CD14-positive monocyte (primary cell): ENCODE measurements at regions not wholly inside any gene's neighbourhood (a gene's known extent, or its start where the extent isn't known, plus 50 kb on each side); places are given as distances from the start of the nearest gene placed in this dataset.

Experiments used
- DNase-seq, 3 donors: peaks; one replicate each; pipeline ENCODE4 v3.0.0-alpha.2; 2011 to 2022
- H2AFZ ChIP-seq: 2 replicates; pipeline ENCODE4 v1.6.0; 2012; ENCODE audit warnings: mild to moderate bottlenecking, low read depth, low read length, inconsistent platforms; ENCODE audit not compliant: insufficient read depth, poor library complexity, severe bottlenecking
- H3K27ac ChIP-seq, 2 donors: 1 replicate in 1 of 2; 2 replicates in 1 of 2; pipeline ENCODE4 v1.5.1; 2012 to 2013; ENCODE audit warnings: low read length in 2 of 2, control low read depth in 1 of 2, inconsistent platforms in 1 of 2, low read depth in 1 of 2, mild to moderate bottlenecking in 1 of 2
- H3K27me3 ChIP-seq, 2 donors: one replicate each; pipeline versions ENCODE4 v1.6.0 to v1.6.1; 2011 to 2013; ENCODE audit warnings: low read length in 2 of 2; ENCODE audit not compliant: control insufficient read depth in 2 of 2, insufficient read depth in 2 of 2
- H3K36me3 ChIP-seq, 2 donors: replicated peaks in 1 of 2; 1 replicate in 1 of 2; 2 replicates in 1 of 2; pipeline versions ENCODE4 v1.5.1 to v1.6.1; 2012 to 2013; ENCODE audit warnings: low read length in 2 of 2, control low read depth in 1 of 2, inconsistent platforms in 1 of 2, mild to moderate bottlenecking in 1 of 2; ENCODE audit not compliant: insufficient read depth in 2 of 2, control insufficient read depth in 1 of 2
- H3K4me1 ChIP-seq, 2 donors: 1 replicate in 1 of 2; 2 replicates in 1 of 2; pipeline versions ENCODE4 v1.5.1 to v1.6.1; 2012 to 2013; ENCODE audit warnings: low read length in 2 of 2, control low read depth in 1 of 2, inconsistent platforms in 1 of 2, mild to moderate bottlenecking in 1 of 2, moderate library complexity in 1 of 2; ENCODE audit not compliant: insufficient read depth in 2 of 2, control insufficient read depth in 1 of 2
- H3K4me2 ChIP-seq: replicated peaks from 2 replicates; pipeline ENCODE3; 2012; ENCODE audit warnings: low read length, moderate library complexity, mild to moderate bottlenecking; ENCODE audit not compliant: poor library complexity, severe bottlenecking; ENCODE audit errors: extremely low read depth
- H3K4me3 ChIP-seq, 3 experiments: fragments of 200-600 bp in 1 of 3; sonication (generic) in 1 of 3; replicated peaks in 1 of 3; 1 replicate in 2 of 3; 2 replicates in 1 of 3; pipeline ENCODE4 v1.5.1; 2011 to 2013; ENCODE audit warnings: low read length in 3 of 3, mild to moderate bottlenecking in 3 of 3, control low read depth in 2 of 3, low read depth in 2 of 3, inconsistent platforms in 1 of 3, moderate library complexity in 1 of 3
- H3K79me2 ChIP-seq: 2 replicates; pipeline ENCODE4 v1.6.0; 2012; ENCODE audit warnings: mild to moderate bottlenecking, control low read depth, inconsistent platforms, low read length, moderate library complexity; ENCODE audit not compliant: insufficient read depth
- H3K9ac ChIP-seq: 2 replicates; pipeline ENCODE4 v1.6.0; 2017; ENCODE audit warnings: low read length, mild to moderate bottlenecking; ENCODE audit not compliant: insufficient read depth, poor library complexity, severe bottlenecking
- H3K9me3 ChIP-seq, 2 donors: replicated peaks in 1 of 2; 1 replicate in 1 of 2; 2 replicates in 1 of 2; pipeline versions ENCODE4 v1.5.1 to v1.6.1; 2012 to 2013; ENCODE audit warnings: low read length in 2 of 2, control low read depth in 1 of 2; ENCODE audit not compliant: control insufficient read depth in 1 of 2, insufficient read depth in 1 of 2
- H4K20me1 ChIP-seq: 2 replicates; pipeline ENCODE4 v1.6.0; 2012; ENCODE audit warnings: mild to moderate bottlenecking, low read length, control low read depth, moderate library complexity; ENCODE audit not compliant: insufficient read depth
- H3K27ac Mint-ChIP-seq, 7 donors: one replicate each; pipeline ENCODE4 v1.8.0; 2020; ENCODE audit warnings: mild to moderate bottlenecking in 7 of 7, mixed read lengths in 7 of 7, moderate library complexity in 6 of 7, inconsistent platforms in 2 of 7
- H3K27me3 Mint-ChIP-seq, 3 donors: one replicate each; pipeline ENCODE4 v1.8.0; 2021 to 2022; ENCODE audit warnings: low read depth in 3 of 3, mild to moderate bottlenecking in 3 of 3, mixed read lengths in 3 of 3, moderate library complexity in 3 of 3, inconsistent platforms in 1 of 3
- H3K36me3 Mint-ChIP-seq, 2 donors: one replicate each; pipeline ENCODE4 v1.8.0; 2020; ENCODE audit warnings: mixed read lengths in 2 of 2, inconsistent platforms in 1 of 2, mild to moderate bottlenecking in 1 of 2
- H3K4me1 Mint-ChIP-seq: one replicate; pipeline ENCODE4 v1.8.0; 2020; ENCODE audit warnings: mild to moderate bottlenecking, mixed read lengths
- H3K4me3 Mint-ChIP-seq, 2 donors: one replicate each; pipeline ENCODE4 v1.8.0; 2020; ENCODE audit warnings: mild to moderate bottlenecking in 2 of 2, mixed read lengths in 2 of 2, moderate library complexity in 1 of 2
- H3K9me3 Mint-ChIP-seq, 7 donors: one replicate each; pipeline ENCODE4 v1.8.0; 2020 to 2022; ENCODE audit warnings: mixed read lengths in 7 of 7, mild to moderate bottlenecking in 6 of 7, moderate library complexity in 6 of 7, inconsistent platforms in 2 of 7
- WGBS: methylation state at CpG from one replicate; pipeline ENCODE4 v1.1.5; 2013; ENCODE audit warnings: missing lambda C conversion rate; ENCODE audit not compliant: insufficient coverage; 5-methylcytosine and 5-hydroxymethylcytosine counted together
- intact Hi-C, 2 donors: fragments of 100-400 bp; cut with micrococcal nuclease; formaldehyde crosslinking; loops; one replicate each; pipeline versions ENCODE4 v1.15.0 to v1.15.1; 2023
- TF ChIP-seq, protein P1 (sequence below): fragments of 200-600 bp; IDR thresholded peaks from one replicate; pipeline ENCODE4 v1.8.0; 2022; ENCODE audit warnings: antibody characterized with exemption, mild to moderate bottlenecking

DNA sequence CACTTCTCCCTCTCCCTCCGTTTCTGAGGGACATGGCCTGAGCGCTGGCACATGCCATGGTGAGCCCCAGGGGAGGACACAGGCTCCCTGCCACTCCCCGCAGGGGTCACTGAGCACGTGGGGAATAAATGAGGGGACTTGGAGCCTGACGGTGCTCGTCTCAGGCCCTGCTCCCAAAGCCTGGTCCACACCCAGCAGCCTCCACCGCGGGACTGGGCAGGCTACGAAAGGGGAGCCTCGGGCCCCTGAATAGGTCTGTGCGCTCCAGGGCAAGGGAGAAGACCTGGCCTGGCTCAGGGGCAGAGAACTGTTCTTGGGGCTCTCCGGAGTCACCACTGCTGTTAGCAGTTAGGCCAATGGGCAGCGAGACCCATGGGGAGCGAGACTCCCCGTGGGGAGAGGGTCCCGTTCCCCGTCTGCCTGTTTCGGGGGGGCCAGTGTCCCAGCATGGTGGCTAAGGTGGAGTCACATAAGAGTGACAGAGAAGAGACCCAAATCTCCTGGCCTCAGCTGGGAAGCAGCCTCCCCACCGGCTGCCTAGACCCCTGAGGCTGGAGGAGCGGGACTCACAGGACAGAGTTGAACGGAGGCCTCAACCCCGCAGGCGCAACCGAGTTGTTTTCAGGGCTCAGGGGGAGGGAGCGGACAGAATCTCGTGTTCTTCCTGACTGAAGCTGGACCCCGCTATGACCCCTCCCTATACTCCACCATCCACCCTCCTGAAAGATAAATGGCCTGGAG is 329.8 kb upstream of the SFSWAP start:
- no peak for DNase-seq

DNA sequence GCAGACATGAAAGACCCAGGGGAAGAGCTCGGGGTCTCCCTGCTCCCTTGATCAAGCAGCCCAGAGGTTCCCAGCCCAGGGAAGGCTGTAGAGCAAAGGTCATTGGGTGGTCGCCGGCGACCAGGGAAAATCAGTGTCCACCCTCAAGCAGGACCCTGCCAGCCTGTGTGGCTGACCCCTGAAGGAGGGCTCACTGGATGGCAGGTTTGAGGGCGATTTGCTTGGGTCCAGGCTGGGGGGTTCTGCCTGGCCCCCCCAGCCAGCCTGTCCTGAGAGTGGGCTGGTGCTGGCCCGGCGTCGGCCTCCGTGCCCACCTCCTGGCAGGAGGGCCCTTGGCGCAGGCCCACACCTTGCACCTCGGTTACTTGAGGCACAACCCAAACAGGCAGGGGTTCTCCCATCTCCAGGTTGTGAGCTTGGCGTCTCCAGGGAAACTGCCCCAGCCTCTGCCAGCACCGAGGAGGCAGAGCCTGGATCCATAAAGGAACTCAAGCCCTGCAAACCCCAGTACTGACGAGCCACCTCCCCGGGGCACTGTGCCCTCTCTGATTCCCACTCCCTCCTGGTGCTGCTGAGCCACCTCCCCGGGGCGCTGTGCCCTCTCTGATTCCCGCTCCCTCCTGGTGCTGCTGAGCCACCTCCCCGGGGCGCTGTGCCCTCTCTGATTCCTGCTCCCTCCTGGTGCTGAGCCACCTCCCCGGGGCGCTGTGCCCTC is 329.0 kb upstream of the SFSWAP start:
- no peak for DNase-seq
- Histone ChIP-seq H3K9me3 (no peaks in the 10 kb centered on the region), H3K4me1 (no peaks in the 10 kb centered on the region), H3K27me3 (no peaks in the 10 kb centered on the region), H3K79me2 (no peaks in the 10 kb centered on the region), H3K36me3 (no peaks in the 10 kb centered on the region), H3K4me2 (no peak overlapping the region), H3K4me3 (no peak overlapping the region), H3K27ac (no peak overlapping the region), H3K9ac (no peak overlapping the region), H2AFZ (no peak overlapping the region), H4K20me1 (no peaks in the 10 kb centered on the region)
- no peaks in the 10 kb centered on the region for H3K36me3 Mint-ChIP-seq
- peaks cover 0 to 18% (median 6%) of the 10 kb centered on the region in 3 donors for H3K27me3 Mint-ChIP-seq
- no peak overlapping the region for H3K4me3 Mint-ChIP-seq
- intact Hi-C loops, result no loop called here
- TF ChIP-seq, protein P1, sequence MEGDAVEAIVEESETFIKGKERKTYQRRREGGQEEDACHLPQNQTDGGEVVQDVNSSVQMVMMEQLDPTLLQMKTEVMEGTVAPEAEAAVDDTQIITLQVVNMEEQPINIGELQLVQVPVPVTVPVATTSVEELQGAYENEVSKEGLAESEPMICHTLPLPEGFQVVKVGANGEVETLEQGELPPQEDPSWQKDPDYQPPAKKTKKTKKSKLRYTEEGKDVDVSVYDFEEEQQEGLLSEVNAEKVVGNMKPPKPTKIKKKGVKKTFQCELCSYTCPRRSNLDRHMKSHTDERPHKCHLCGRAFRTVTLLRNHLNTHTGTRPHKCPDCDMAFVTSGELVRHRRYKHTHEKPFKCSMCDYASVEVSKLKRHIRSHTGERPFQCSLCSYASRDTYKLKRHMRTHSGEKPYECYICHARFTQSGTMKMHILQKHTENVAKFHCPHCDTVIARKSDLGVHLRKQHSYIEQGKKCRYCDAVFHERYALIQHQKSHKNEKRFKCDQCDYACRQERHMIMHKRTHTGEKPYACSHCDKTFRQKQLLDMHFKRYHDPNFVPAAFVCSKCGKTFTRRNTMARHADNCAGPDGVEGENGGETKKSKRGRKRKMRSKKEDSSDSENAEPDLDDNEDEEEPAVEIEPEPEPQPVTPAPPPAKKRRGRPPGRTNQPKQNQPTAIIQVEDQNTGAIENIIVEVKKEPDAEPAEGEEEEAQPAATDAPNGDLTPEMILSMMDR, result no peak
- H3K9me3 Mint-ChIP-seq, result no peaks in the 10 kb centered on the region
- WGBS, result 85% methylated on average over 18 of the region's 22 CpGs
- no peak overlapping the region for H3K27ac Mint-ChIP-seq
- H3K4me1 Mint-ChIP-seq, result no peaks in the 10 kb centered on the region

More for the DNA sequence above, 329.8 kb upstream of the SFSWAP start:
- TF ChIP-seq, protein P1, result no peak
- H3K4me1 ChIP-seq, result no peaks in the 10 kb centered on the region
- no peaks in the 10 kb centered on the region for H3K9me3 ChIP-seq
- Mint-ChIP-seq H3K9me3 (no peaks in the 10 kb centered on the region), H3K4me3 (no peak overlapping the region), H3K27me3 (peaks cover 0 to 18% (median 6%) of the 10 kb centered on the region in 3 donors), H3K27ac (no peak overlapping the region), H3K4me1 (no peaks in the 10 kb centered on the region), H3K36me3 (no peaks in the 10 kb centered on the region)
- no peak overlapping the region for H2AFZ ChIP-seq
- H4K20me1 ChIP-seq, result no peaks in the 10 kb centered on the region
- no peak overlapping the region for H3K4me2 ChIP-seq
- no peaks in the 10 kb centered on the region for H3K79me2 ChIP-seq
- H3K27me3 ChIP-seq, result no peaks in the 10 kb centered on the region
- H3K9ac ChIP-seq, result no peak overlapping the region
- no peak overlapping the region for H3K4me3 ChIP-seq
- 63% methylated on average over 25 of the region's 27 CpGs for WGBS
- H3K36me3 ChIP-seq, result no peaks in the 10 kb centered on the region
- H3K27ac ChIP-seq, result no peak overlapping the region
- intact Hi-C loops, result no loop called here
